Upper lobe of left lung (tissue), 4 donors: ENCODE measurements at regions not wholly inside any gene's neighbourhood (a gene's known extent, or its start where the extent isn't known, plus 50 kb on each side); places are given as distances from the start of the nearest gene placed in this dataset.

Source experiments
- CTCF ChIP-seq, 6 experiments: fragments of 450-650 bp in 4 of 6; fragments of 200-600 bp in 2 of 6; sonication (generic) in 2 of 6; IDR thresholded peaks; one replicate each; pipeline ENCODE4 v1.5.1; 2016 to 2019; ENCODE audit warnings: antibody characterized with exemption in 6 of 6
- POLR2AphosphoS5 ChIP-seq, 2 donors: sonication (generic); formaldehyde crosslinking; IDR thresholded peaks; one replicate each; pipeline ENCODE4 v1.5.1; 2017; ENCODE audit warnings: antibody characterized with exemption in 2 of 2

- TF ChIP-seq CTCF (IDR thresholded peaks at IDR 0.05) (no peak), POLR2AphosphoS5 (IDR thresholded peaks at IDR 0.05) (no peak)
These were observed 97.3 kb downstream of the CDCA7 start for GRCh38 chr2:173451941-173452340.
